Thoracic aorta (tissue), 2 donors: ENCODE measurements at regions not wholly inside any gene's neighbourhood (a gene's known extent, or its start where the extent isn't known, plus 50 kb on each side); places are given as distances from the start of the nearest gene placed in this dataset.

ENCODE experiments used
- ATAC-seq: fragments of 150-250 bp; one replicate; pipeline ENCODE4 v1.8.0; 2017; ENCODE audit warnings: low read depth; ENCODE audit not compliant: insufficient number of reproducible peaks, low FRiP score
- DNase-seq: peaks from one replicate; pipeline ENCODE4 v3.0.0-alpha.2; 2020; ENCODE audit warnings: low spot score
- H3K27ac ChIP-seq, 2 donors: fragments of 200-600 bp; sonication (generic); 1 replicate in 1 of 2; 2 replicates in 1 of 2; pipeline ENCODE4 v1.5.1; 2016; ENCODE audit warnings: mild to moderate bottlenecking in 2 of 2, moderate library complexity in 2 of 2
- H3K27me3 ChIP-seq: fragments of 200-600 bp; sonication (generic); replicated peaks from 2 replicates; pipeline ENCODE4 v1.6.0; 2016; ENCODE audit warnings: mild to moderate bottlenecking; ENCODE audit not compliant: insufficient read depth
- H3K36me3 ChIP-seq: fragments of 200-600 bp; sonication (generic); one replicate; pipeline ENCODE4 v1.5.1; 2016
- H3K4me1 ChIP-seq, 2 donors: fragments of 200-600 bp; sonication (generic); 1 replicate in 1 of 2; 2 replicates in 1 of 2; pipeline versions ENCODE4 v1.5.1 to v1.6.0; 2016; ENCODE audit warnings: low read depth in 2 of 2, mild to moderate bottlenecking in 1 of 2; ENCODE audit not compliant: control insufficient read depth in 1 of 2
- H3K4me3 ChIP-seq: fragments of 200-600 bp; sonication (generic); 2 replicates; pipeline ENCODE4 v1.5.1; 2016; ENCODE audit warnings: mild to moderate bottlenecking
- H3K9me3 ChIP-seq: fragments of 200-600 bp; sonication (generic); 2 replicates; pipeline ENCODE4 v1.5.1; 2016
- TF ChIP-seq, protein P1 (sequence below): fragments of 200-600 bp; sonication (generic); IDR thresholded peaks from one replicate; pipeline ENCODE4 v1.5.1; 2019; ENCODE audit warnings: antibody characterized with exemption

DNA sequence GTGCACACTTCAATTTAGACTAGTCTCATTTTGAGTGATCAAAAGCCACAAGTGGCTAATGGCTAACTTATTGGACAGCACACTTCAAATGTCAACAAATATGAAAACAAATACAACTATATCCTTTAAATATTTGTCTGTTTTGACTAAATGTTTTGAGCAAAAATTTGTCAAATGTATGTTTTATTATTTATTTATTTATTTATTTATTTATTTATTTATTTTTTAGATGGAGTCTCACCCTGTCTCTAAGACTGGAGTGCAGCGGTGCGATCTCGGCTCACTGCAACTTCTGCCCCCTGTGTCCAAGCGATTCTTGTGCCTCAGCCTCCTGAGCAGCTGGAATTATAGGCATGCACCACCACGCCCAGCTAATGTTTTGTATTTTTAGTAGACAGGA is 1392.1 kb upstream of the WWC1 start:
- TF ChIP-seq, protein P1, sequence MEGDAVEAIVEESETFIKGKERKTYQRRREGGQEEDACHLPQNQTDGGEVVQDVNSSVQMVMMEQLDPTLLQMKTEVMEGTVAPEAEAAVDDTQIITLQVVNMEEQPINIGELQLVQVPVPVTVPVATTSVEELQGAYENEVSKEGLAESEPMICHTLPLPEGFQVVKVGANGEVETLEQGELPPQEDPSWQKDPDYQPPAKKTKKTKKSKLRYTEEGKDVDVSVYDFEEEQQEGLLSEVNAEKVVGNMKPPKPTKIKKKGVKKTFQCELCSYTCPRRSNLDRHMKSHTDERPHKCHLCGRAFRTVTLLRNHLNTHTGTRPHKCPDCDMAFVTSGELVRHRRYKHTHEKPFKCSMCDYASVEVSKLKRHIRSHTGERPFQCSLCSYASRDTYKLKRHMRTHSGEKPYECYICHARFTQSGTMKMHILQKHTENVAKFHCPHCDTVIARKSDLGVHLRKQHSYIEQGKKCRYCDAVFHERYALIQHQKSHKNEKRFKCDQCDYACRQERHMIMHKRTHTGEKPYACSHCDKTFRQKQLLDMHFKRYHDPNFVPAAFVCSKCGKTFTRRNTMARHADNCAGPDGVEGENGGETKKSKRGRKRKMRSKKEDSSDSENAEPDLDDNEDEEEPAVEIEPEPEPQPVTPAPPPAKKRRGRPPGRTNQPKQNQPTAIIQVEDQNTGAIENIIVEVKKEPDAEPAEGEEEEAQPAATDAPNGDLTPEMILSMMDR: no peak
- DNase-seq (no peak), ATAC-seq (no peak)
- H3K9me3 ChIP-seq: no peaks in the 10 kb centered on the region
- no peak overlapping the region for H3K27ac ChIP-seq
- H3K27me3 ChIP-seq: no peaks in the 10 kb centered on the region
- no peaks in the 10 kb centered on the region for H3K36me3 ChIP-seq
- no peaks in the 10 kb centered on the region for H3K4me1 ChIP-seq
- H3K4me3 ChIP-seq: no peak overlapping the region

DNA sequence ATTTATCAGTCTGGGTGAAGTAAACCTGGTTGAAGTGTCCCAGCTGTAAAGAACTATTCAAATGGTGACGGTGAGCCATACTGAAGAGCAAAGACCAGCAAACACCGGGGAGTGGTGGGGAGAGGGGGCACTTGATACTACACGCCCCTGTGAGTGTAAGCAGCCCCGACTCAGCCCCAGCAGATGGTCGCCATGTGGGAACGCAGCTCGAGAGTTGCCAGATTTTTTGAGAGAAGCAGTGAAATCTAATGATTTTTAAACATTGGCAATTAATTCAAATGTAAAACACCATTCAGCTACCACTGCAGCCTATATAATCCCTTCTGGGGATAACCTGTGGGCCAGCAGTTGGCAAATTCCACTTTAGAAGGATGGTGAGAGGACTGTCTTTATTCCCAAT is 1386.9 kb upstream of the WWC1 start:
- no peak for ATAC-seq
- Histone ChIP-seq H3K9me3 (no peaks in the 10 kb centered on the region), H3K27me3 (no peaks in the 10 kb centered on the region), H3K4me3 (no peak overlapping the region), H3K27ac (no peak overlapping the region), H3K36me3 (no peaks in the 10 kb centered on the region), H3K4me1 (no peaks in the 10 kb centered on the region)
- TF ChIP-seq, protein P1: no peak
- no peak for DNase-seq

DNA sequence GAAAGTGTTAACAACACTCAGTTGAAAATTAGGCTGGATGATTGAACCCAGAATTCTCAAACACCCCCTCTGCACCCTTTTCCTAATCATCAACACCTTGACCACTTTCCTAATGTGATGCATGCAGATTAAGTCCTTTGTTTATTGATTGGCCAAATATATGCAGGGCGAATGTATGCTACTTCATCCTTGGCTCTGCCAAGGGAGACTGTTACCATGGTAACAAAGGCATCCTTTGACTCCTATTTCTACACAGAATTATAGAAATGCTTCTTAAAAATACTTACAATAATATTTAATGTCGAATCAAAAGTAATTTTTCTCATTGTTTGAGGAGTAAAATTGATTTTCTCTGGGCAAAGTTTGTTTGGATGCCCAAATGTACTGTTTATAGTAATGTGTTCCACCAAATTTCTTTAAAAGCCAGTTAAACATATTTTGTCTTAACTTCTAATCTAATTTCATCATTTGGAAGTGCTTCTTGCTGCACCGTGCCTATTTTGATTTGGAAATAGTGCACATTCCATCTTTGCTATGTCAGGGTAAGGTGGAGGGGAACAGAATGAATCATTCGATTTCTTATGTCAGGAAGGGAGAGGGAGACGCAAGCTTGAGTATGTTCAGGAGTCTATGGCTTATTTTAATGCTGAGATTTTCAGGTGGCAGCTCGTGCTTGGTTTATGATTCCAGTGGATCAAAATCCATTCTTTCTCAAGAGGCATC is 1384.3 kb upstream of the WWC1 start:
- TF ChIP-seq, protein P1: no peak
- Histone ChIP-seq H3K27ac (no peak overlapping the region), H3K9me3 (no peaks in the 10 kb centered on the region), H3K27me3 (no peaks in the 10 kb centered on the region), H3K36me3 (no peaks in the 10 kb centered on the region), H3K4me3 (no peak overlapping the region), H3K4me1 (no peaks in the 10 kb centered on the region)
- DNase-seq: no peak
- ATAC-seq: no peak

DNA sequence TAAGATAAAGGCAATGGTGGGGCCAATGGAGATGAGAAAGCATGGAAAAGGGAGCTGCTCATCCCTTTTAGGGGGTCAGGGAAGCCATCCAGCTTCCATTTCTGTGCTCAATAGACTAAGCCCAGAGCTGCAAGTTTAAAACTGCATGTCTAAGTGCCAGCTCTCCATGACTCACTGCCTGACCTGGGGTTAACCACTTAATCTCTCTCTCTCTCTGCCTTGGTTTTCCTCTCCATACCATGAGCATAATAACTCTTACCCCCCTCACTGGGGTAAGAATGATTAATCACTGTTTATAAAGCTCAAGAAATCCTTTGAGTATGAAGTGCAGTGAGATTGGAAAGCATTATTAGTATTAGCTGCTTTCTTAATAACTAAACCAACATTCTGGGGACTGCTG is 1382.4 kb upstream of the WWC1 start:
- Histone ChIP-seq H3K4me3 (no peak overlapping the region), H3K27ac (no peak overlapping the region), H3K27me3 (no peaks in the 10 kb centered on the region), H3K36me3 (no peaks in the 10 kb centered on the region), H3K4me1 (no peaks in the 10 kb centered on the region), H3K9me3 (no peaks in the 10 kb centered on the region)
- ATAC-seq (no peak), DNase-seq (no peak)
- TF ChIP-seq, protein P1: no peak

DNA sequence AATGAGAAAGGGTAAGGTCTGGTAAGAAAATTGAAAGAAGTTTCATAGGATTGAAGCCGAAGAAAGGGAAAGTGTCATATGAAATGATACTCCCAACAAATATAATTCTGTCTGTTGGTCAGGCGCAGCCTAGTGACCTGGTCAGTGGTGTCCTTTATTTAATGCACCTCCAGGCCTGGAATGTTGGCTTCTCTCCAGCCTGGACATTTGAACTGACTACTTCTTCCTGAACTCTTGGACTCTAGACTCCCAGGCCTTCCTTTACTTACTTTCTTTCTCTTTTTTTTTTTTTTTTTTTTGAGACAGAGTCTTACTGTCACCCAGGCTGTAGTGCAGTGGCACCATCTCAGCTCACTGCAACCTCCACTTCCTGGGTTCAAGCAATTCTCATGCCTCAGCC is 1381.5 kb upstream of the WWC1 start:
- no peaks in the 10 kb centered on the region for H3K4me1 ChIP-seq
- no peaks in the 10 kb centered on the region for H3K9me3 ChIP-seq
- no peak for DNase-seq
- no peak overlapping the region for H3K27ac ChIP-seq
- H3K36me3 ChIP-seq: no peaks in the 10 kb centered on the region
- no peak for ATAC-seq
- H3K27me3 ChIP-seq: no peaks in the 10 kb centered on the region
- TF ChIP-seq, protein P1: no peak
- no peak overlapping the region for H3K4me3 ChIP-seq
